Mammary epithelial cell (primary cell): ENCODE measurements at regions not wholly inside any gene's neighbourhood (a gene's known extent, or its start where the extent isn't known, plus 50 kb on each side); places are given as distances from the start of the nearest gene placed in this dataset.

Source experiments
- CTCF ChIP-seq, 2 donors: IDR thresholded peaks in 1 of 2; conservative IDR thresholded peaks in 1 of 2; 2 replicates each; pipeline ENCODE4 v1.5.1; 2011 to 2012; ENCODE audit warnings: inconsistent platforms in 2 of 2, low read length in 2 of 2, mild to moderate bottlenecking in 2 of 2, control low read depth in 1 of 2, low read depth in 1 of 2; ENCODE audit not compliant: insufficient read depth in 1 of 2; ENCODE audit errors: extremely low read depth in 1 of 2
- EZH2 ChIP-seq: IDR thresholded peaks from 2 replicates; pipeline ENCODE4 v1.6.1; 2012; ENCODE audit warnings: low read length, inconsistent platforms, borderline replicate concordance

GRCh38 chr12:30067146-30067545 is 283.4 kb upstream of the TMTC1 start:
- no peak for TF ChIP-seq CTCF (conservative IDR thresholded peaks at IDR 0.05 in 1 of 2, IDR thresholded peaks at IDR 0.05 in 1 of 2; ENCODE audit: extremely low read depth in 1 of 2, insufficient read depth in 1 of 2, low read depth in 1 of 2, low read length in 2 of 2)
- no peak for TF ChIP-seq EZH2
